HG02678 (cell line): ENCODE measurements at regions not wholly inside any gene's neighbourhood (a gene's known extent, or its start where the extent isn't known, plus 50 kb on each side); places are given as distances from the start of the nearest gene placed in this dataset.
A peak's percentile ranks its signal among the peaks of the same experiment; 100 is the strongest.
"Not testable (repeated sequence)": the region's sequence is repeated elsewhere in the genome, so short reads cannot be mapped to it uniquely, and the experiment has no call there.

Source experiments
- ATAC-seq: cut with Tn5 transposase; IDR thresholded peaks from one replicate; pipeline ENCODE4 v1.9.1; 2021; ENCODE audit warnings: mild to moderate bottlenecking, moderate library complexity; ENCODE audit not compliant: unreplicated experiment

DNA sequence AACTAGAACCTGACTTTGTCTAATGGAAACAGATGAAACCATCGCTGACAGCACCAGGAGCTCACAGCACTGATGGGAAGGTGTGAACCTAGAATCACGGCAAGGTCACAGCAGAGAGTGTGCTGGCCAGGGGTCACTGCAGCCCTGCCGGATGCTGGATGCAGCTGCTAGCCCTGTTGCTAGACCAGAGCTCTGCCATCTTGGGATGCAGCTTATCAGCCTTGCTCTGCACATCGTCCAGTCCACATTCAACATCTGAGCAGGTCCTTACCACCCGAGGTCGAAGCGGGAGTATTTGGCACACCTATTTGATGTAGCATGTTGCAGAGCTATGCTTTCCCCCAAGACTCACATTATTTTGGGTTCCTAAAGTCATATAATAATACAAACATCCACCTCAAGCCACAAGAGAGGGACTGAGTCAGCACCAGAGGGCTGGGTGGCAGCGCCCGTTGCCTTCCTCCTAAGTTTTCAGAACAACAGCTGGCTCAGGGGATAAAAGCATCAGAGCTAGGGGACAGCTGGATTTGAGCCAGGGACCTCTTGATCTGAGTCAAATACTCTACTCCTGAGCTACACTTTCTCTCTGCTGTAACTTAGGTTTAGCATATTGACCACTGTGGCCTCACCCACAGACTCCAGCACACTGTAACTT, 135.3 kb downstream of the ZNF467 start:
- ATAC-seq = no peak

DNA sequence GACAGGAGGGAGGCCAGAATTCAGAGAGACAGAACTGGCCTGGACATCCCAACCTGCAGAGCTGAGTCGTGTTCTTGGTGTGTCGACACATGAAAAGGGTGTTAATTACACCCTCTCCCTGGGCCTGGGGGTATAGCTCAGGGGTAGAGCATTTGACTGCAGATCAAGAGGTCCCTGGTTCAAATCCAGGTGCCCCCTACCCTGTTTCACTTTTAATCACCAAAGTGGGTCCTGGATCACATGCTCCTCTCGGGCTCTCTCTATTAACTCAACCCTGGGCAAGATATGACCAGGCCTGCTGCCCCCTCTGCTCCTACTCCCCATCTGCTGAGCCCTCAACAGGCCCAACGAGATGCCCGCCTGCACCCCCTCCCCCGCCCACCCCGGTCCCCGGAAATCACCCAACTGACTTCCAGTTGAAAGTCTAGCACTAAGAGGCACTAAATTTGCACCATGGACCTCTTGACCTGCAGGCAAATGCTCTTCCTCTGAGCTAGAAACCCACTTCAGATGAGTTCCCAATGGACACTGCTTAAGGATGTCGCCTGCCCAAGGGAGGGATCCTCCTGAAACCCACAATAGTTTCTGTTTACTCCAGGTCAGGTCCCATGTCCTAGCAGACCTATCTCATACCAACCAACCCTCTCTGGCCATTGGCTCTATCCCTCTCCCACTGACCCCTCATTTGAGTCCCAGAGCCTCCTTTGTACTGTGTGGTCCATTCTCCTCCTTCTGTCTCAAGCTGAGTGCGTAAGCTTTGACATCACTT, 137.6 kb downstream of the ZNF467 start:
- ATAC-seq = peak; percentile 59

DNA sequence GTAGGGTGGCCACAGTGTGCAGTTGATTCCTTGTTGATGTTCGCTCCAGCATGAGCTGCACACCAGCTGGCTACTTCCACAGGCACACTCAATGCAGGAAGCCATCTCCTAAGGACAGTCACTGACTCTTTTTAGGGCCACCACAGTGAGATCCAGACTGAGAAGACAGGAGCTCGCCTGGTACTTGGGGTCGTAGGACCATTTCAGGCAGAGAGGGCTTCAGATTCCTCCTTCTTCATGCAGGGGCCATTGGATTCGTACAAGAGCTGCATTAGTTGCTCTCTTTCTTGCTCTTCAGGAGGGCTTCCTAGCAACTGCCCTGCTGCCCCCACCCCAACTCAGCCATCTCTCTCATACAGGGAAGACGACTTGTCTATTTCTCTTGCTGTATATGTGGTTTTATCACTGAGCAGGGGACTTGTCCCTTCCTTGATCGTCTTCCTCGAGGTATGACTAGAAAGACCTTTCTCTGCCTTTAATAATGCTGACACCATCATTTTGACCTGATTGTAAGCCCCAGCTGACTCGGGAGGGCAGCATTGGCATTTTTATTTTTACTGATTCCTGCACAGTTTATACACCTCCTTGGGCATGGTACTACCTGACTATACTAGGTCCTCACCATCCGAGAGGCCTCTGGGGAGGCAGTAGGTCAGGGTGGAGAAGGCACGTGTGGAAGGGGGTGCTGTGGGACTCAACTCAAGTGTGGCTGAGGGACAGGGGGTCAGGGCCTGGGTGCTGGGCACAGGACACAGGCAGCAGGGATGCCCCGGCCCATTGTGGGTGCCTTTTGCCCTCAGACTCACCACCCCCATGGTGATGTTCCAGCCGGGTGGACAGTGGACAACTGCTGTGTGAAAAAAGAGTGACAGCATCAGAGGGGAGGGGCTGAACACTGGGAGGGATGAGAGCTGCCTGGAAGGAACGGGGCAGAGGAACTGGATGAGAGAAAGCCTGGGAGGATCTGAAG, 136.7 kb upstream of the ZNF746 start:
- ATAC-seq = no peak

DNA sequence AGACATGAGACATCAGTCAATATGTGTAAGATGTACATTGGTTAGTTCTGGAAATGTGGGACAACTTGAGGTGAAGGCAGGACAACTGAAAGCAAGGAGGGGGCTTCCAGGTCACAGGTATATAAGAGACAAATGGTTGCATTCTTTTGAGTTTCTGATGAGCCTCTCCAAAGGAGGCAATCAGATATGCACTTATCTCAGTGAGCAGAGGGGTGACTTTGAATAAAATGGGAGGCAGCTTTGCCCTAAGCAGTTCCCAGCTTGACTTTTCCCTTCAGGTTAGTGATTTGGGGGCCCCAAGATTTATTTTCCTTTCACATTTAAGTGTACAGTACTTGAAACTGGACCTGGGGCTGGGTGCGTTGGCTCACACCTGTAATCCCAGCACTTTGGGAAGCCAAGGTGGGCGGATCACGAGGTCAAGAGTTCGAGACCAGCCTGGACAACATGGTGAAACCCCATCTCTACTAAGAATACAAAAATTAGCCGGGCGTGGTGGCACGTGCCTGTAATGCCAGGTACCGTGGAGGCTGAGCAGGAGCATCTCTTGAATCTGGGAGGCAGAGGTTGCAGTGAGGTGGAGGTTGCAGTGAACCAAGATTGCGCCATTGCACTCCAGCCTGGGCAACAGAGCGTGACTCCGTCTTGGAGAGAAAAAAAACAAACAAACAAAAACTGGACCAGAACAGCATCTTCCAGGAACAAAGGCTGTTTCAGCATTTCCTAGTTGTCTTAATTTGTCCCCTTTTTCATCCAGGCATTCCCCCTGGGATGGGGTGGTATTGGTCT, 130.9 kb upstream of the ZNF746 start:
- not testable (repeated sequence) for ATAC-seq

DNA sequence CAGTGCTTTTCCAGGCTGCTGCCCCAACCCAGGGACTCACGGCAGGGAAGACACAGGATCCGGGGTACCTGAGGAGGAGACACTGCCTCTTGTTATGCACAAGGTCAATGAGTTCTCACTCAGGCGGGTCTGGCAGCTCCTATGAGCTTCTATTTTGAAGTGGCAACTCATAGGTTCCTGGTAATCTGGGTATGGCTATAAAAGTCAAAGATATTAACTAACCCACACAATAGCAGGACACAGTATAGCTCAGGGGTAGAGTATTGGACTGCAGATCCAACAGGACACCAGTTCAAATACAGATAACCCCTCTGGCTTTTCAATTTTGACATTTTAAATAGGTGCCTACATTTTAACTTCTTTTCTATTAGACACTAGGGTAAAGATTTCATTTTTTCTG, 130.3 kb upstream of the ZNF746 start:
- no peak for ATAC-seq

DNA sequence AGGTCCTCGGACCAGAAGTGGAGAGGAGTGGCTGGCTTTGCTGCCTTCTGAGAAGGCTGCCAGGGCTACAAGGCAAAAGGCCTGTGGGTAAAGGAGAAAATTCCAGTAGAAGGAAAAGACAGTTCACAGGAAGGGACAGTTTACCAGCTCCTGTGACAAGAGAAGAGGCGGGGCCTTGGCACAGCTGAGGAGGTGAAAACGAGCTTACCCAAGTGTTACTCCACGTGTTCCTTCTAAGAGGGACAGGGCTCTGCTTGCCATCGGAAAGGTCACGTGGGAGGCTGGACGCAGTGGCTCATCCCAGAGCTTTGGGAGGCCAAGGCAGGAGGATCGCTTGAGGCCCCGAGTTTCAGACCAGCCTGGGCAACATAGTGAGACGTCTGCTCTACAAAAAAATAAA, 129.4 kb upstream of the ZNF746 start:
- ATAC-seq = no peak

DNA sequence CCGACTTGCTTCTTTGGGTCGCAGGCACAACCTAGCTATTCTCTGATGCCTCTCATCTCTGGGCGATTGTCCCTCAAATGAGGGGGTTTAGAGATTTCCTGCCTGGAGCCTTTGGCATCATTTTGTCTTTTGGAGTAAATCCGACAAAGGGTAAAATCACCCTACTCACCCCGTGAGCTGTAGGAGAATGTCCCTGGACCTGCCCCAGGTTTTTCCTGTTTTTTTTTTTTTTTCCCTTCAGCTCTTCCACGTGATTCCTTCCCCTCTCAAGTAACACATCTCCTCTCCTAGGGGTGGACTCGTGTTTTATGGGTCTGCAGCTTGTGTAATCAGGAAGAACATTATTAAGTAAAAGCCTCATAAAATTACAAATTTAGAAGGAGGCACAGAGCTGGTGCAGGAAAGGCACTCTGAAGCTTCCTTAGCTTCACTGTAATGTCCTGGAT, 128.4 kb upstream of the ZNF746 start:
- ATAC-seq = no peak

DNA sequence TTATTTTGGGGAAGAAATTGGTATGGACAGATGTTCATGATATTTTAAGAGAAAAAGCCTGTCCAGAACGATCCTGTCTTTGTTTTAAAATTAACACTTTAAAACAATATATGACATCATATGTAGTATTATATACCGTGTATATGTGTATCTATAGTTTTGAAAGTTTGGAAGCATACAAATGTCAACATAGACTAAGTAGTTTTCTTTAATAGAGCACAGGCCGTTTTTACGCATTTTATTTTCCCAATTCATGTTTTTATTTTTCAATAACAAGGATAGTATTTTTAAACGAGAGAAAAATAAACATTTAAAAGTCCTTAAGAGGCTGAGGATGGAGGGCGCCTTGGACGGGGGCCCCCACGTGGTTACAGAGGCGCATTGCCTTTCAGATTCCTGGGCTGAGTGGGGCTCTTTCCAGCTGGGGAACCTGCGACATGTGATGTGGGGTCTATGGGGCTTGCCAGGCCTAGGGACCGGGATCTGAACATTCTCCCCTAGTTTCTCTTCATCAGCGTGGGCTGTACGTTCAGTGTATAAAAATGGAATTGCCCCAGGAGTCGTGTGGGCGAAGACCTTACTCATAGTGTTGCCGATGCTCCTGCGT, 127.8 kb upstream of the ZNF746 start:
- ATAC-seq = no peak

DNA sequence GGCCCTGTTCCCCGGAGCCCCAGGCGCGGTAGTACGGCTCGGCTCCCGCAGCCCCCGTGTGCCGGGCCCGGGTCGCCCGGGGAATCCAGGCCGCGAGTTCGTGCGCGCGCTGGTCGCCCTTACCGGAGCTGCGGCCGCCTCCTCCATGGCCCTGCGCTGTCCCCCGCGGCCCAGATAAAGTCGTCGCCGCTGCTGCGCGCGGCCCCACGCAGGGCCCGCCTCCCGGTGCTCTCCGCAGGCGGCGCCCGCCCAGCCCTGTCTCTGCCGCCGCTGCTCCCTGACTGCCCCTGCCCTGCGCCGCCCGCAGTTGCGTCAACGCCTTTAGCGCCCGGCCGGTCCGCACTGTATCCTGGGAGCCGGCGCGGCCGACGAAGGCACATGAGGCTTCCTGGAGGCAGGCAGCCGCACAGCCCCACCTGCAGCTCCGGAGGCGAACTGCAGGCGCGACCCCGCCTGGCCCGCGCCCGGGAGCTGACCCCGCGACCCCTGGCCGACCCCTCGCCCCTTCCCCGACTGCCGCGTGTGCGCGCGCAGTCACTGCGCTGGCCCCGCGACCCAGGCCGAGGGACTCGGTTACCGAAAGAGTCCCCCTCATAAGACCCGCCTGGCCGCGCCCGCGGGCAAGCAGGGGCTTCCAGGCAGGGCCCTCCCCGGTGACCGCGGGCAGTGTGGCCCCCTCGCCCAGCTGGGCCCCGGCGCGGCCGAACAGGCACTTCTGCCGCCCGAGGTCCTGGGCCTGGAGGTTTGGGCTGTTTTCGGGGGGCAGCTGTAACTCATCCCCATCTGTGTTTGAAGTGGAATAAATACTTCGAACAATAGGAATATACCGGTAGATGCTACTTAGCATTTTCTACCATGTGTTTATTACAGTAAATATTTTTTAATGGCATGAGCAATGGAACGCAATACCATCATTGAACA, 127.1 kb upstream of the ZNF746 start:
- peak; percentile 88 for ATAC-seq

DNA sequence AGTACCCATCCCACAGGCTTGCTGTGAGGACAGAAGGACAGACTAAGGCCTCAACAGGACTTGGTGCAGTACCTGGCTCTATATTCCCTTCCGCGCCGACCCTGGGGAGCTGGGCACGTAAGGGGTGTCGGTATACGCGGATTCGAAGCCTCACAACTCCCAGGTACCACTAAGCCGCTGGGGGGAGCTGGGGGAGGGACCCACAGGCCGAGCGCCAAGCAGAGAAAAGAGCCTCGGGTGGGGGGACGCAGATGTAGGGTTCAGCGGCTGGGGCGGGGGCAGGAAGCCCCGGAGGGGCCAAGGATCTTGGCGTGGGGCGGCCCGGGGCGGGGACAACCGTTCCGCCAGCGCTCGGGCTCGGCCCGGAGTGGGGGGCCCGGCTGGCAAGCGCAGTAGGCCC, 126.4 kb upstream of the ZNF746 start:
- peak; percentile 10 for ATAC-seq

DNA sequence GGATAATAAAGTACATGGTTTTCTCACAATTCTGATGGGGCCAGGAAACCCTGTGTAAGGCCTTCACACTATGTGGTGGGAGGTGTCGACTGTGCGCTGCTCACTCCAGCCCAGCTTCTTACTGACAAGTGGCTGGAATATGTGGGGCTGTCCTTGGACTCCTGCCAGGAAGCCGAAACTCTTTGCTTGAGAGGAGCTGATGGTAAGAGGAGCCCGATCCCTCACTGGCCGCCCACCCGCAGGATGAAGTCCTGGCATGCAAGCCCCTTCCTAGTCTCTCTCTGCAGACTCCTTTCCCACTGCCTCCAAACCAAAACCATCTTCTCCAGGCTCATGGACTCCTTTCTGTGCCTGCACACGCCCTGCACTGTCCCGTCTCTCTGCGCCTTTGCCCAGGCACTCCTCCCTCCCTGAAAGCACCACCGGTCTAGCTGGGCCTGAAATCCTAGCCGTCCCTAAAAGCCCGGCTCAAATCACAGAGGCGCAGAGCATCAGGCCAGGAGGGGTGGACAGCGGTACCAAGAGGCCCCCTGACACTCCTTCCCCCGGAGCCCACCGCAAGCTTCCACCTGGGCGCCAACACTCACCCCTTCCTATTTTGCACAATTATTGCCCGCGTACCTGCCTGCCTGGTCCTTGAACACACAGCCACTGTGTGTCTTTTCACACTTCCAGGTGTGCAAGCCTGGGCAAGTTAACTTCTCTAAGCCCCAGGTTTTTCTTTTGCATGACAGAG, 125.8 kb upstream of the ZNF746 start:
- ATAC-seq = not testable (repeated sequence)

DNA sequence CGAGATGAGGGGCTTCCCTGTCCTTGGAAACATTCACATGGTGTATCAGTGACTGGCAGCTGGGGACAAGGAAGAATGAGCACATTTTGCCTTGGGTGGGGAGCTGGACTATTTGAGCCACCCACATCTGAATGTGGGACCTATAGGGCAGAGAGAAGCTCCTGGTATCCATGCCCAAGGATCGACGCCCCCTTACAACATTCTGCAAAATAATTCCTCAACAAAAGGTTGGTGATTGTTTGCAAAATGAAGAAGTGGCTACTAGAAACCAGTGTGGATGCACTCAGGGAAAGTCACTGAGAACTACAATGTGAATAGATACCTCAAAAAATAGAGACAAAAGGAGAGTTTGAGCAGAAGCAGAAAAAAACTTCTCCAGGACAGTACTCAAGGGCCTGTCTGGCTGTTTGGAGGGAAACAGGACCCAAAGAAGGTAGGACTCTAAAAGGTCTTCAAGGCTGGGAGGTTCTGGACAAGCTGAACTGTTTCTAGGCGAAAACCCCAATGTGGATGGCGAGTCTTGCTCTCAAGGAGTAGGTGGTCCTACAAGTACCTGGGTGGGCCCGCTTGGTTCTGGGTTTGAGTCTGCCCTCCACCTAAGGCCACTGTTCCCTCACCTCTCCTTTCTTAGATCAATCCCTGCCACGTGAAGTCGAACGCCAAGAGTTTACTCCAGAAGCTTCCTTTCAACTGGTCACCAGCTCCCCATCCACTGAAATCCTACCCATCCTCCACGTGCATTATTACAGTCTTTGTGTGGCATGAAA, 125.0 kb upstream of the ZNF746 start:
- ATAC-seq = no peak

DNA sequence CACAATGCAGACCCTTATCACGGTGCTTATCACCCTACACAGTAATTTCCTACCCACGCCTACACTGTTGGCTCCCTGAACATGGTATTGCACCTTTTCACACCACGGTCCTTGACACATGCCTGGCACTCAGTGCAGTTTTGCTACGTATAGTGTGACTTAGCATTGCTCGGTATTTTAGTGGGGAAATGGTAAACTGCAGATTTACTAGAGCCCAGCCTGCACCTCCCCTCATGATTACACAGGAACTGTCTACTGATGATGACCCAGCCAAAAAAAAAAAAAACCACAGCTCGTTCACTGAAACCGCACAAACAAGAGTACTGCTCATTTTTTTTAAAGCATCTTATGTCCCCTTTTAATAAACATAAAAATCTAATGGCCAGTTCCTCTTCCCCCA, 124.2 kb upstream of the ZNF746 start:
- ATAC-seq = no peak

DNA sequence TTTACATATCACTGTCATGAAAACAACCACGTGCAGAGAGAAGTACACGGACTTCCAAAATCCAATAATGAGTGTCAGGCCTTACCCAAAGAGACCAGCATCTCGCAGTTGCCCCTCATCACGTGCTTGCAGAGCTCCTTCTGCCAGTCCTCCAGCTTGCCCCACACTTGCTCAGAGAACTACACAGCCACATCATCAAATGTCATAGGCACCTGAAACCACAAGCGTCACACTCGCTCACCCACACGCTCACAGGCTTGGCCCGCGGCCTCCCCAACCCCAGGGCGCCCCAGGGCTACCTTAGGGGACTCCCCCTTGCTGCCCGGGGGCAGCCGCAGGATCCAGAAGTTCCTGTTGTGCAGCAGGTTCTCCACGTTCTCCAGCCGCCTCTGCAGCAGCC, 123.4 kb upstream of the ZNF746 start:
- peak; percentile 44 for ATAC-seq

DNA sequence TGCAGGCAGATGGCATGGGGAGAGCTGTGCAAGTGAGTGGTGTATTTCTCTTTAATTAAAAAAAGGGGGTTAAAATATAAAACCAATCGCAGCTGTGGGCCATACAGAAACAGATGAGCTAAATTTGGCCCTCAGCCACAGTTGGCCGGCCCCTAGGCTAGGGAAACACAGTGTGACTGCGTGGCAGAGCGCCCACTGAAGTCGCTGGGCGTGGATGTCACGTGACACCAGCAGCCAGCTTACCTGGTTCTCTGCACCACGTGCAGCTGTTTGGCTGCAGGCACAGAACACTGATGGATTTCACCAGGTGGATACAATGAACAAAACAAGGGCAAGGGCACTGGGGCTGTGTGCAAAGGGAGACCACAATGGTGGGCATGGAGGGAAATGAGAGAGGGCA, 119.3 kb upstream of the ZNF746 start:
- ATAC-seq = no peak

DNA sequence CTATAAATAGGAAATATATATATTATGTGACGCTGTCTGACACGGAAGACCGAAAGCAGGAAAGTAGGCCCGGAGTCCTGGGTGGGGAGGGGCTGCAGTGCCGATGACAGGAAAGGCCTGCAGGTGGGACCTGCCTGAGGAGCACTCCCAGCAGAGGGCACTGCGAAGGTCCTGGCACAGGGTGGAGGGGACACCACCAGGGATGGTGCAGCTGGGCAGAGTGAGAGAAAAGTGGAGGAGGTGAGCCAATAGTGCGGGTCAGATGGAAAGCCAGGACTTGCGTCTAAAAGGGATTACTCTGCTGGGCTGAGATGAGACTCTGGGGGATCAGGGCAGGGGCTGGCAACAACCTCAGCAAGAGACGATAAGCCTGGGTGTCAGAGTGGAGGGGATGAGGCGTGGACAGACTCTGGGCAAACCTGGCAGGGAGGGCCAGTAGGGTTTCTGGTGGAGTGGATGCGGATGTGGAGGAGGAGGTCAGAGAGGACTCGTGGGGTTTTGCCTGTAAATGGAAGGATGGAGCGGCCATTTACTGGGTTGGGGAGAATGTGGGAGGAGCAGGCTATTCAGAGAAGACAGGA, 118.2 kb upstream of the ZNF746 start:
- ATAC-seq = no peak

DNA sequence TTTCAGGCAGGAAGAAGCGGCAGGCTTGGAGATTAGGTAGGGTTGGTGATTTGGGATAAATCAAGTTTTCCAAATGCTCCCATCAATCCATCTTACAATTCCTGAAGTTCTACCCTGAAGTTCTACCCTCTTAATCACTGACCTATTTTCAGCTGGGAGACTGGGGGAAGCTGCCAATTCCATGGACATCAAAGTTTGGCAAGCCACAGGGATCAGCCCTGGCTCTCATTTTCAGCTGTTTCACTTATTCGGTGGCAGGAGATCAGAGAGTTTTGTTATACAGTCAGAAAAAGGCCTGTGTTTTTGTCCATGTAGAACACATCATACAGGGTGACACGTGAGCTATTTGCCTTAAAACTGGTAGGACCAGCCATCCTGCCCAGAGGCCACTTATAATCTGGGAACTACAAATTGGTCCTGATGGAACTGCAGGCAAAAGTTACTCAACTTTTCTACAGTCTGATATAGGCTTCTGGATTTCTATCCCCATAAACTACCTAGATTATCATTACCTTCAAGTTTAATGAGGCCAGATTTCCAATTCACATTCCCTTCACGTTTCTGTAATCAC, 112.9 kb upstream of the ZNF746 start:
- ATAC-seq = no peak
